ENCODE measurements at regions not wholly inside any gene's neighbourhood (a gene's known extent, or its start where the extent isn't known, plus 50 kb on each side); places are given as distances from the start of the nearest gene placed in this dataset.

DNA sequence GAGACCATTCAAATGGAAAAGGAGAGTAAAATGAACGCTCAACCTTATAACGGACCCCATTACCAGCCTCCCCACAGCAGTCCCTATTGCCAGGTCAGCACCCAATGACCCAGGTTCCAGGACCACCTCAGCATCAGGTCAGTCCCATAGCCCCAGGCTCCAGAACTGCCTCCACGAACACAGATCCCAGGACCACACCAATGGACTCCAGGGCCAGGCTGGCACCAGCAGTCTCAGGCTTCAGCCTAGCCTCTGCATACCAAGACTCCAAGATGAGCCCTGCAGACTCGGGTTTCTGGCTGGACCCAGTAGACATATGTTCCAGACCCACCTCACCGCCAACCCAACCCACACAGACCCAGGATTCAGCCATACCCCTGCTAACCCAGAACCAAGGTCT is 625.0 kb upstream of the RGS18 start:
- intact Hi-C loops (cut with DNase I): no loop called here
- no peak for DNase-seq (ENCODE audit: low spot score)

DNA sequence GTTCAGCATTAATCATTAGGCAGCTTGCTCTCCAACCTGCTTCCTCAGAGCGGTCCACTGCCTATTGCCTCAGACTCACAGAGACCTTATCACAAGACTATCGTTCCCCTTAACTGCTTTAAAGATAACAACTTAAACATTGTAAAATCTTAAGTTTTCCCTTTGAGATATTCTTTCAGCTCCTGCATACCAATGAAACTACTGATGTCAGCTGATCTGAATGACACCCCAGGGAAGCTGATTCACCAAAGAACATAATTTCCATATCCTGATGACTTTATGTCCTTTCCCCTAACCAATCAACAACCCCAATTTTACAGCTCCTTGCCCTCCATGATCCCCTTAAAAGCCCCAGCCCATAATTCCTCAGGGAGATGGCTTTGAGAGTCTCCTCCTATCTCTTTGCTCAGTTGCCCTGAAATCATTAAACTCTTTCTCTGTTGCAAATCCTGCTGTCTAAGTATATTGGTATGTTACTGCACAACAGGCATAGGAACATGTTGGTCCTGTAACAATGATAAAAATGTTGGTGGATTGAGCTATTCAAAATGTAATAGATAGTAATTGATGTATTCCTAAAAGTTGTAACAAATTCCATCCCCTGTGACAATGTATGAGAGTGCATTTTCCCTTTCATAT is 621.4 kb upstream of the RGS18 start:
- intact Hi-C loops (cut with DNase I): no loop called here
- DNase-seq (ENCODE audit: low spot score): no peak

DNA sequence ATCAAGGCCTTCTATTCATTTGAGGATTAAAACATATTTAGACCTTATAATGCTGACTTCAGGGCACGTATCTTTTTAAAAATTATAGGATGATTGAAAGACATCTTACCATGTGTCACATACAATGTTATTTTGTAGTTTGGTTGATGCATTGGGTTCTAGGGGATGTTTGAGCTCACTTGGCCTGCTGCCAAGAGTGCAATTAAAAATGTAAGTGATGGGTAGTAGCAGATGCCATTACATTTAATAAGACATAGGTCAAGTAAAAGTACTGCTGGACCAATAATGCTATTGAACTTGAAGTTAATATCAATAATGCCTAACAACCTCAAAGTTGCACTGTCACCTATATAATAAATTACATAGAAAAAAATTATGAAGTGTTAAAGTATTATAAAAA is 616.5 kb upstream of the RGS18 start:
- DNase-seq (ENCODE audit: low spot score): no peak
- intact Hi-C loops (cut with DNase I): no loop called here

DNA sequence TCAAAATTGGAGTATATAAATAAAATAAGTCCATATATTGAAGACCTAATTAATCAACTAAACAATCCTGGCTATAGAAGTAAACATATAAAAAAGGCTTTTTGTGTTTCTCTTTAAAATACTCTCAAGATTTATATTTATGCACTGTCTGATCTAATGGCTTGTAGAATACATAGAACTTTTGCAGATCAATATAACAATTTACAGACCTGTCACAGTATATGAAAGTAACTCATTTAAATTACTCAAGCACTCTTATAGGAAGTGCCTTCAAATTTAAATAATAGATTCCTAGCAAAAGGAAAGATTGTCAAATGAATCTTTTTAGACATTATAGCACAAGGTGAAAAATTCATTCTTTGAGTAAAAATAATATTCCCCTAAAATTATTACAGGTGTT is 615.8 kb upstream of the RGS18 start:
- intact Hi-C loops (cut with DNase I): no loop called here
- DNase-seq (ENCODE audit: low spot score): no peak

DNA sequence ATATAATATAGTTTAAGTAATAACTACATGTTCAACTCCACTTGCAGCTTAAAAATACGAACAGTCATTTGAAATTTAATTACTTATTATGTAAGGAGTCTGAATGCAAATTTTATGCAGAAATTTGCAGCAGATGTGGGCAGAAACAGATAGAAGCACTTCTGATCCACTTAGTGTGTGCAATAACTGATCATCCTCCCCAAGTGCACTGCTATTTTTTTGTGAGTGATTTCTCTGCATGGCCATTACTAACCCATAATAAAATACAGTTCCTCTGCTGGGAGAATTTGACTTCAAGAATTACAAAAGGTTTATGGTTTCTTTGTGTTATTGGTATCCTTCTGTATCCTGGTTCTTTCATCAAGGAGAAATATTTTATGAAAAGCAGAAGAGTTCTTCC is 611.5 kb upstream of the RGS18 start:
- no peak for DNase-seq (ENCODE audit: low spot score)
- intact Hi-C loops (cut with DNase I): no loop called here

DNA sequence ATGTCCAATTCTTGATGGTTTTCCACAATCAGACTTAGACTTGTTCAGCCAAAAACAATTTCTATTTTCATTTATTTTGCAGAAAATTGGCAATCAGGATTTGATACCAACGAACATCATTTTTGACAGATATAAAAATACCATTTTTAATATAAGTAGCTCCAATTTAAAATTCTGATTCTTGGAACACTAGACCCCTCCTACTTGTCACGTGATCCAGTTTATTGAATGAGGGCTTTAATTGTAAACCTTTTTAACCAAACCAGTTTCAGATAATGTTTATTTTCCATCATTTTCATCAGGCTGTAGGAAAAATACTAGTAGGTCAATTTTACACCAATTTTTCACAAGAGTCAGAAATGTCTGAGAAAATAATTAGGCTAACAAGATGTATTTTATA is 607.2 kb upstream of the RGS18 start:
- DNase-seq (ENCODE audit: low spot score): no peak
- intact Hi-C loops (cut with DNase I): no loop called here

DNA sequence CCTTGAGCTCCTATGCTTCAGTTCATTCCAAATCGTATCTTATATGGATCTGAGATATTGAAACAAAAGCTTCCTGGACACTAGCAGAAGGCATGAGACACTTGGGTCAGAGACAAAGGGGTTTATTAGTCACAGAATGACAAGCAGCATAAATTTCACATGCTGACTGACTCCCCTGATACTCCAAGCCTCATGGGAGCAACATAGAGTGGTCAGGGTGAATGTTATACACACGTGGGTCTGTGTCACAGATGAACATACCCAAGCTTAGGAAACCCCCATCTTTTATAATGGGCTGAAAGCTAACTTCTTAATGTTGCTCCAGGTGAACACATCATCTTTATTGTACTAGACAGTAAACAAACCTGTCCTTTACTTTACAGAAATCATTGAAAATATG is 599.9 kb upstream of the RGS18 start:
- intact Hi-C loops (cut with DNase I): no loop called here
- no peak for DNase-seq (ENCODE audit: low spot score)

DNA sequence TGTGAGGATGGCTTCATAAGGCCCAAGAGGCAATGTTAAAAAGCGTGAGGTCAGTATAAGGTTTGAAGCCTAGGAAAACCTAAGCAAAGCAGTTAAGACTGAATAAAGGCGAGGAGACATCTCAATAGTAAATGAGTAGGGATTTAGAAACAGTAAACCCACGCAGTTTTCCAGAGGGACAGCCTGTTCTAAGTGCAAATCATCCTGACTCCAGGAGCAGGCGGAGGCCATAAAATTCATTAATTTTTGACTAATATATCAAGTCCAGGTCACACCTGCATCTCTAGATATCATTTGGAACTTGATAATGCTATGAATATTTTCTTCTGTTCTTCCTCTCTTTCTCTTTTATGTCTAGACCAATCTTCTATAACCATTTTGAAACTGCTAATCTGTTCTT is 597.0 kb upstream of the RGS18 start:
- no peak for DNase-seq (ENCODE audit: low spot score)
- intact Hi-C loops (cut with DNase I): no loop called here

DNA sequence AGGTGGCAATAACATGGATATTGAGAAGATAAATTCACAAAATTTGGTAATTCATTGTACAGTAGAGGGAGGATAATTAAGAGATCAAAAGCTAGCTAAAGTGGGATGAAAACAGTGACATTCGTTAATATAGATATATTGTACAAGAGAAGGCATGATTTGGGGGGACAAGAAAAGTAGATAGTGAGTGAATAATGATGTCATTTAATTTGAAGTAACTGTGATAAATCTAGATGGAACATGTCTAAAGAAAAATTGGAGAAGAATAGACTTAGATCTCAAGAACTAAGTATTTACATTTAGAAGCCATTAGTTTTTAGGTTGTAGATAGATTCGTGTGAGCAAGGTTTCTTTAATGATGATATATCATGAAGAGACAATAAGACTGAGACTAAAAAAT is 594.0 kb upstream of the RGS18 start:
- intact Hi-C loops (cut with DNase I): no loop called here
- DNase-seq (ENCODE audit: low spot score): no peak

DNA sequence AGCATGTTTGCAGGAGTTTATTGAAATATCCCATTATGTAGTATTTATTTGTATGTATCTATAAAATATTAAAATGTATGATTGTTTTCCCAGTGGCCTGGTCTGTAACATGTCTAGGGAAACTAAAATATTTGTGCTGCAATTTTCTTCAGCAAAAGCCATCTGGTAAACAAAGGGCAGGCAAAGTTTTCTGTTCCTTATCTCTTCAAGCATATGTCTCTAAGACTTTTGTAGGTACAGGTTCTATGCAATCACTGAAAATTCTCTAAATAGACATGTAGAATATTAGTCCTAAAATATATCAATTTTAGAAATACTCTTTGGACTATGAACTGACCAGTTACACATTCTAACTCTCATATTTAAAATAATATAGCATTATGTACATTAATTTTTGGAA is 585.8 kb upstream of the RGS18 start:
- no peak for DNase-seq (ENCODE audit: low spot score)
- intact Hi-C loops (cut with DNase I): no loop called here

DNA sequence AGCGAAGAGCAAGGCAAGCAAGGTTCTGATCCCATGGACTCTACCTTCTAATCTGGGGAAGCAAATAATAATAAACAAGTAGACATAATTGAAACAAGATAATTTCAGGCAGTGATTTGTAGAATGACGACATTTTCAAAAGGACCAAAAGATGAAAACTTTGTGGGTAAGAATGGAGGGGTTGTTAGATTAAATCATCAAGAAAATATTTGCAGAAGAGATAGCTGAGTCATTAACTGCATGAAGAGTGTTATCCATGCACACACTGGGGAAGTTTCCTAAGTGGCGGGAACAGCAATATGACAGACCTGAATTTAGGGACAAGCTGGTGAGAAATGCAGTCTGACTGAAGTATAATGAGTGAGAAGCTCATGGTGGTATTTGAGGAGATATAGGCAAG is 583.1 kb upstream of the RGS18 start:
- intact Hi-C loops (cut with DNase I): no loop called here
- no peak for DNase-seq (ENCODE audit: low spot score)

DNA sequence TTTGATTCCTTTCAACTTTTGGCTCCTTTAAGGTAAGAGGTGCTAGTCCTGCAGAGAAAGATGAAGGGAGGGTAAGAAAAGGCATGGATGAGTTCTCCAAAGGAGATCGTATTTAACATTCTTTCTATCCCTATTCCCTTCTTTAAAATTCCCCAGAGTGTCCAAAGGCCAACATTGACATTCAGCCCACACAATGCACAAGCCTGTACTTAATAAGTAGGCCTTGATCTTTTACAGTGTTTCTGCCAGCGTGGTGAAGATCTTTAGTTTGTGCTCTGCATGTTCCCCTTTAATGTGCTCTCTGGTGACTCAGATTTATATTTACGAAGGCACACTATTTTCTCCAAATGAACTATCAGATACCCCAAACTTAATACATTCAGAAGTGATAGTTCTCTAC is 582.5 kb upstream of the RGS18 start:
- no peak for DNase-seq (ENCODE audit: low spot score)
- intact Hi-C loops (cut with DNase I): no loop called here

DNA sequence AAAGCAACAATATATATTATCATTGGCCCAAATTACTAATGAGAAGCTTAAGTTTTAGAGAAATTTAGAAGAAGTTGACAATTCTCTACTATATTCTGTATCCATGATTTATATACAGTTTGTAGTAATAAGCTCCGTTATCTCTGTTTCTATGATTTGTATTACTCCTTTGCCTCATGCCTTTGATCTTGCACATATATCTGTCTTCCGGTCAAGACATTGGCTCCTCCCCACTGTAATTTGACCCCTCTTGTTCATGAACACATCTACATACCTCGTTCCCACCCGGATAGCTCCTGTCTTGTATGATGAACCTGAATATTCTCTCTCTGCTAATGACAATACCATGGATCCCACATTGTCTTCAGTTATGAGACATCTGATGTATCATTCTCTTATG is 581.0 kb upstream of the RGS18 start:
- intact Hi-C loops (cut with DNase I): no loop called here
- DNase-seq (ENCODE audit: low spot score): no peak

DNA sequence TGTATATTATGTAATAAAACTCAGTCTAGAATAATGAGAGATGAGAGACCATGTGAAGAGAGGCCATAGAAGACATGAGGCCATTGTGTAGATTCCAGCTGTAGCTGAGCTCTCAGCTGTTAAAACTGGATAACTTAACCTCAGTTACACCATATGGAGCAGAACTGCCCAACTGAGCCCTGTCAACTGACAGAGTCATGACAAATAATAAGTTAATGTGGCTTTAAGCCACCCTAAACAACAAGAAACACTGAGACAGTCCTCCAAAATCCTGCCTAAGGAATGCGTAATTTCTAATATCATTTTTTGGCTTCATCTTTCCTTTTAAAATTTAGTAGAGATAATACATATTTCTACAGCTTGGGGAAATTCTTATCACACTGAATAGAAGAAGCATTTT is 580.0 kb upstream of the RGS18 start:
- no peak for DNase-seq (ENCODE audit: low spot score)
- intact Hi-C loops (cut with DNase I): no loop called here

DNA sequence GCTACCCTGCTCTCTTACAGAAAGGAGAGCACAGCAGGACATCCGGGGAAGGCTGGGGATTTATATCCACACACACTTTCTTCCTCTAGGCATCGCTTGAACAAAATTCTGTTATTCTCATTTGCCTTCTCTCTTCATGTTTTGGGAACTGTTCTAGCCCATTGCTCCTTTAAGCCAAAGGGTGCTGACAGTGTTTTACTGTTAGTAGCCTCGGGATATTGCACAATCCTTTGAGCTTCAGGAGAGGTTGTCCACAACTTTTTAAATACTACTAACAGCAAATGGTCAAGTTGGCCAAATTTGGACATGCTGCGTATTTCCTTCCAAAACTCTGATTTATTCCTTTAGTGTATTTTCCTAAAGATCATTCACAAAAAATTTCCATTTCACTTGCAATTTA is 579.2 kb upstream of the RGS18 start:
- intact Hi-C loops (cut with DNase I): no loop called here
- no peak for DNase-seq (ENCODE audit: low spot score)

DNA sequence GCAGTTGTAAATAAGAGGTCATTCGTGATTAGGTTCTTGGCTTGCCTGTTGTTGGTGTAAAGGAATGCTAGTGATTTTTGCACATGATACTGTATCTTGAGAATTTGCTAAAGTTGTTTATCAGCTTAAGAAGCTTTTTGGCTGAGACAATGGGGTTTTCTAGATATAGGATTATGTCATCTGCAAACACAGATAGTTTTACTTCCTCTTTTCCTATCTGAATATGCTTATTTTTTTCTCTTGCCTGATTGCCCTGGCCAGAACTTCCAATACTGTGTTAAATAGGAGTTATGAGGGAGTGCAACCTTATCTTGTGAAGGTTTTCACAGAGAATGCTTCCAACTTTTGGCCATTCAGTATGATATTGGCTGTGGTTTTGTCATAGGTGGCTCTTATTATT is 576.1 kb upstream of the RGS18 start:
- DNase-seq (ENCODE audit: low spot score): no peak
- intact Hi-C loops (cut with DNase I): no loop called here

DNA sequence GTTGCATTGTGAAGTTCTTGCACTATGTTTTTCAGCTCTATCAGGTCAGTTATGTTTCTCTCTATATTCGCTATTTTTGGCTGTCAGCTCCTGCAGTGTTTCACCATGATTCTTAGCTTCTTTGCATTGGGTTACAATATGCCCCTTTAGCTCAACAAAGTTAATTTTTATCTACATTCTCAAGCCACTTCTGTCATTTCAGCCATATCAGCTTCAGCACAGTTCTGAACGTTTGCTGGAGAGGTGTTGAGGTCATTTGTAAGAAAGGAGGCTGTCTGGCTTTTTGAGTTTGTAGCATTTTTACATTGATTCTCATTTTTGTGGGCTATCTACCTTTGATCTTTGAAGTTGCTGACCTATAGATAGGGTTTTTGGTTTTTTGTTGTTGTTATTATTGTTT is 573.2 kb upstream of the RGS18 start:
- intact Hi-C loops (cut with DNase I): no loop called here
- no peak for DNase-seq (ENCODE audit: low spot score)

DNA sequence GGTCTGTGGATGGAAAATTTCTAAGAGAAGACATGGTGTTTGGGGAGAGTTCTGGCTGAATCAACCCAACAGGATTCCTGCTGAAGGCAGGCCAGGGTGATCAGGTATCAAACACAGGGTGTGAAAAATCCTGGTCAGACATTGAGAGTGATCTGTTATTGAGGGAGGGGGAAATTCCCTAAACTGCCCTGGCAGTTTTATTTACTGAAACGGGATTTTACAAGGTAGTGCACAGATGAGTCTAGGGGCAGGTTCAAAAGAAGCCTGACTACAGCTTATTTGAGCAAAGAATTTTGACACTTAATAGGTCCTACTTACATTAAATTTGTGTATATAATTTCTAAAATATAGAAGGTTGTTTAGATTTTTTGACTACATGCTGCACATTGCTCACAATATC is 569.4 kb upstream of the RGS18 start:
- intact Hi-C loops (cut with DNase I): no loop called here
- DNase-seq (ENCODE audit: low spot score): no peak

DNA sequence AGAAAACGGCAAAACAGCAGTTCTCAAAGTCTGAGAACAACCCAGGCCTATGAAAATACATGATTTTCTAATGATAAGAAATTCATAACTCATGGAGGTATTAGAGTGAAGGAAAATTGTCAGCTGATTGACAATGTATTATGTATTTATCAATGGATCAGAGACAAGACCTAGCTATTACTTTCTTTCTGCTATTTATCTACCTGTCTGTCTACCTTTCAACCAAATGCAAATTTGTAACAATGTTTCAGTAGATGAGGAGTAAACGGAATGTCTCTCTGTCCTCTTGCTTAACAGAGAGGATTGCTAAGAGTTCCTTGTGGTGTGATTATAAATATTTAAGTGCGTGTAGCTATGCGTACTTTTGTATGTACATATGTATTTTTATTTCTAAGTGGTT is 568.7 kb upstream of the RGS18 start:
- DNase-seq (ENCODE audit: low spot score): no peak
- intact Hi-C loops (cut with DNase I): no loop called here

DNA sequence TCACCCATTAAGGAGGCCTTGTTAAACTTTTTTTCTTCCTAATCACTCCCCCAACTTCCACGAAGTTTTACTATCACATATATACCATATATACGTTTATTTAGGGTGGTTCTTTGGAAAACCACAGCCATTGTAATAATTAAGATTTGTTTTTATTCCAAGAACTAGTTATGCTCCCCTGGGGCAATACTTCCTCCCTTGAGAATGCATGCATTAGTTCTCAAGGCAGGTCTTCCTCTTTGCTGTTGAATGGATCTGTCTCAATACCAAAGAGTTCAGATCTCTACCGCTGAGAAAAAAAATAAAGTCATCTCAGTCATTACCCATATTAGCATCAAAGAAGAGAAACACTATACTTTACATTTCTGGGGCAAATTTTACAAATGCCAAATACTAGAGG is 567.7 kb upstream of the RGS18 start:
- DNase-seq (ENCODE audit: low spot score): no peak
- intact Hi-C loops (cut with DNase I): no loop called here

DNA sequence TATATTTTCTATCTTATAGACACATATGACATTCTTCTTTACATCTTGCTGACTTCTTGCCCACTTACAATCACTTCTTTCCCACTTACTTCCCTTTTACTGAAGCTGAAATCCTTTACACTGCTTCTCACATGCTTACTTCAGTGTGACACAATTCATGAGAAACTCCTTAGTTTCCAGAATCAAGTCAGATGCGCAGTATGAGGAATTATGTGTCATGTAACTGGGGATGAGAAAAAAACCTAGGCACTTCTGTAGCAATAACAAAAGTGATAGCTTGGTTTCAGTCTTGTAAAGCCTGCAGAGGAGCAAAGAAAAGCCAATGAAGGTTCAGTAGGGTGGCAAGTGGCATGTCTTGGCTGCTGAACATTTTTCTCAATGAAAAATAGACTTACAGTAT is 566.2 kb upstream of the RGS18 start:
- intact Hi-C loops (cut with DNase I): no loop called here
- no peak for DNase-seq (ENCODE audit: low spot score)

DNA sequence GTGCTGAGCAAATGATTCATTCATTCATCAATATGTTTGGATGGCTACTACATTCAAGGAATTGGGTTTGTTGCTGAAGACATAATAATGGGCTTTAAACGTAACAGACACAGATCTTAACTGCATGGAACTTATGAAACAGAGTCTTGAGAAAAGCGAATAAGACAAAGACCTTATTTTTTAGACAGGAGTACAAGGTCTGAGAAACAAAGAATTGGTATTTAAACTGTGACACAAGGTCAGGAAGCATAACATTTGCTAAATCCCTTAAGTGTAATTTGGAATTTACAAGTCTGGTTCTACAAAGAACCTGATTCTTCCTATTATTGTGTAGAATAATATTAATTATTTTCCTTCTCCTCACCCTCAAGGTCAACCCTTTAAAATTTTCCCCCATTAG is 565.4 kb upstream of the RGS18 start:
- no peak for DNase-seq (ENCODE audit: low spot score)
- intact Hi-C loops (cut with DNase I): no loop called here

DNA sequence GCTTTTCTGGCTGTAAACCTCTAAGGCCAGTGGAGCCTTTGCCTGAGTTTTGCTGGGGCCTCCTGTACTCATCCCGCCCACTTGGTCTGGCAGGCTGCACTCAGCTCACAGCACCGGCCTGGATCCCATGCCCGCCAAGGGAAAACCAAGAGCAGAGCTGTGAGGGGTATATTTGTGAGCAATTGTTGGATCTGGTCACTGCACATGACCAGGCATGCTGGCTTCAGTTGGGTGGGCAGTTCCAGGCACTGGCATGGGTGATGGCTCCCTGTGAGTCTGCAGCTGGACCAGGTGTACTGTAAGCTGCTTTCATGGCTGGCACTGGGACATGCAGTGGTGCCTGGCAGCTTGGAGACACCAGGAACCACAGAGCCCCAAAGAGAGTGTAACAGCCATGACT is 563.1 kb upstream of the RGS18 start:
- no peak for DNase-seq (ENCODE audit: low spot score)
- intact Hi-C loops (cut with DNase I): no loop called here

Data from cardiac septum (tissue), 1 donor.